ENCODE measurements at regions not wholly inside any gene's neighbourhood (a gene's known extent, or its start where the extent isn't known, plus 50 kb on each side); places are given as distances from the start of the nearest gene placed in this dataset.

GRCh38 chrX:131795442-131796229, 227.5 kb upstream of the STK26 start:
- Histone ChIP-seq H3K4me3 (no peak overlapping the region), H3K27ac (no peak overlapping the region), H3K27me3 (peaks cover 0 to 33% of the 10 kb centered on the region in 2 donors), H3K36me3 (no peaks in the 10 kb centered on the region), H3K4me1 (no peaks in the 10 kb centered on the region), H3K9me3 (no peaks in the 10 kb centered on the region)
- ATAC-seq (no peak), DNase-seq (no peak)
- intact Hi-C loops (cut with DNase I): no loop called here
- no peak for TF ChIP-seq CTCF (IDR thresholded peaks at IDR 0.05)

GRCh38 chrX:131801066-131801465, 222.0 kb upstream of the STK26 start:
- Histone ChIP-seq H3K9me3 (no peaks in the 10 kb centered on the region), H3K27ac (no peak overlapping the region), H3K36me3 (no peaks in the 10 kb centered on the region), H3K4me1 (peaks cover 0 to 2% of the 10 kb centered on the region in 2 donors), H3K4me3 (no peak overlapping the region), H3K27me3 (peaks cover 0 to 24% of the 10 kb centered on the region in 2 donors)
- intact Hi-C loops (cut with DNase I): no loop called here
- no peak for TF ChIP-seq CTCF (IDR thresholded peaks at IDR 0.05)
- ATAC-seq (no peak), DNase-seq (no peak)

GRCh38 chrX:131801911-131802310, 221.2 kb upstream of the STK26 start:
- Histone ChIP-seq H3K4me1 (peaks cover 0 to 2% of the 10 kb centered on the region in 2 donors), H3K36me3 (no peaks in the 10 kb centered on the region), H3K9me3 (no peaks in the 10 kb centered on the region), H3K4me3 (no peak overlapping the region), H3K27me3 (peaks cover 0 to 21% of the 10 kb centered on the region in 2 donors), H3K27ac (no peak overlapping the region)
- no peak for ATAC-seq
- no peak for DNase-seq
- intact Hi-C loops (cut with DNase I): no loop called here
- no peak for TF ChIP-seq CTCF (IDR thresholded peaks at IDR 0.05)

GRCh38 chrX:131802836-131803626, 220.1 kb upstream of the STK26 start:
- no peaks in the 10 kb centered on the region for H3K9me3 ChIP-seq
- peak overlapping the region in 1 of 2 donors; percentile 6 for H3K4me3 ChIP-seq
- peak in 1 of 4 donors; percentile 58 for DNase-seq
- peaks cover 0 to 10% of the 10 kb centered on the region in 2 donors for H3K27me3 ChIP-seq
- H3K4me1 ChIP-seq: peaks cover 0 to 2% of the 10 kb centered on the region in 2 donors
- H3K27ac ChIP-seq: no peak overlapping the region
- H3K36me3 ChIP-seq: no peaks in the 10 kb centered on the region
- intact Hi-C loops (cut with DNase I): no loop called here
- peak; percentile 18 to 55 for TF ChIP-seq CTCF (IDR thresholded peaks at IDR 0.05)
- ATAC-seq: peak; percentile 97
